RCC 7860 (cell line): ENCODE measurements at regions not wholly inside any gene's neighbourhood (a gene's known extent, or its start where the extent isn't known, plus 50 kb on each side); places are given as distances from the start of the nearest gene placed in this dataset.
"Not testable (repeated sequence)": the region's sequence is repeated elsewhere in the genome, so short reads cannot be mapped to it uniquely, and the experiment has no call there.

Experiments used
- DNase-seq: peaks from one replicate; pipeline ENCODE4 v3.0.0-alpha.2; 2015; ENCODE audit warnings: low spot score
- FAIRE-seq: peaks from 2 replicates; lab custom pipeline; 2012; peaks lifted over from hg19 to GRCh38; lab: Jason Lieb, UNC

- DNase-seq, FAIRE-seq: not testable (repeated sequence)
Measured at GRCh38 chr13:59324401-59324800, 839.3 kb downstream of the DIAPH3 start.

- no peak for FAIRE-seq
- DNase-seq: no peak
Measured at GRCh38 chr13:59326717-59327116, 837.0 kb downstream of the DIAPH3 start.

DNA sequence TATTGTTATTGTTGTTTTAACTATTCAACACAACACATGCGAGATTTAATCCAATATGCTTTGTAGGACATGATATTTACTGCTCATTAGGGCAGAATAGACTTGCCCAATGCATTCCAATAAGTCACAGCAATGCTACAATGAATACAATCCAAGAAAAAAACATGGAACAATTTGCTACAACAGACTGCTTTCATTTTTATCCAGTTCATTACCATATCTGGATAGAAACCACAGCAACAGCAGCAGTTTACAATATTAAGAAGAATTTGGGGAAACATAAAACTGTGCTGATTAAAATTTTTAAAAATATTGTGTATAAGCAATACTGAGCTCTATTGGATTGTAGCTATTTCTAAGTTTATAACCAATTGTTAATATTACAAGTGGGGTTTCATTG is 833.0 kb downstream of the DIAPH3 start:
- DNase-seq: no peak
- no peak for FAIRE-seq

DNA sequence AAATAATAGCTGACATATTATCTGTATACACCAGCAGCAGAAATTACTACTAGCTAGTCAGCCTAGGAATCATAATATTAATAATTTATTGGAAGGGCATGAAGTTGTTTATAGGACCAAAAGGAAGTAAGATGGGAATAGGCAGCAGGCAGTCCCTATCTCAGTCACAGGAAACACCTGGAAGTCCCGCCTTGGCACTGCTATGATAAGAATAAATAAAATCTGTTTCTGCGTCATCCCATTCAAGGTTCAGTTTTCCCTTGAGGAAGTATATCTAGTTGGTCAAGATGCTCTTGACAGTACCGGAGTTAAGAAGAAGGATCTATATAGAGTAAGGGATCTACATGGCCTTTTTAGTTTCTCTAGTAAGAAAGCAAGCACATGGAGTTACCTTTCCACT is 830.8 kb downstream of the DIAPH3 start:
- FAIRE-seq: no peak

DNA sequence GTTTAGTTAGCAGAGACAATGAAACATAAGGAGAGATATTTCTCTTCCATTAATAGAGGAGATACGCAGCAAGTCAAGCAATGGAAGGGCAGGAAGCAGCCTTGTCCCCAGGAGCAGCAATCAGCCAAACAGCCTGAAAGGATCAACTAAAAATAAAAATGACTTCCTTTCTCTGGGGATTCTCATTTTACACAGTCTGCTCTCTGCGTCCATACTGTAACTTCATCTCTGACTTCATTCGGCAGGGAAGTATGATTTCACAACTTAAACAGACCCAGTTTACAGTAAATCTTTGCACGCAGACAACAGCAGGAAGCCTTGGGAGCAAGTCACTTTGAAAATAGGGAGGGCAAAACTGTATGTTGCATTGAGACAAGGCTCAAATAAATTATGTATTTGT is 826.7 kb downstream of the DIAPH3 start:
- FAIRE-seq: no peak
- no peak for DNase-seq

More for the DNA sequence above, 830.8 kb downstream of the DIAPH3 start:
- DNase-seq: no peak

GRCh38 chr13:59340151-59340550 is 823.6 kb downstream of the DIAPH3 start:
- FAIRE-seq: no peak

GRCh38 chr13:59340581-59340980 is 823.1 kb downstream of the DIAPH3 start:
- FAIRE-seq: no peak
- DNase-seq: no peak

More at GRCh38 chr13:59340151-59340550, 823.6 kb downstream of the DIAPH3 start:
- DNase-seq: no peak

DNA sequence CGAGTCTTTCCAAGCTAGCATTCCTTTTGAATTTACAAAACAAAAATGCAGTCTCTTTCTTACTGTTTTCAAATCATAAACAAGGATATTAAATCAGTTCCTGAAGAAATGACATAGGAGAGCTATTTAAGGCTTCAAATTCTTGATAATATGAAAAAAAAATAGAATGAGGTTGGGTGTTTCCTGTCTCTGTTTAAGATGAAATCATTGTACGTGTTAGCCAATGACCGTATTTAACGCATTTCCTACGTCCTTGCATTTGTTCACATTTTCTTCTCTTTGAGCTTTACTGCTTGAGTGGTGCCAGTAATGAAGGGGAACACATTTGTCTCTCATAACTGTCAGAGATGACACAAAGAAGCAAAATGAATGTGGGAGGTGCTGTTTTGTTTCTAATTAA is 821.3 kb downstream of the DIAPH3 start:
- DNase-seq (no peak), FAIRE-seq (no peak)

DNA sequence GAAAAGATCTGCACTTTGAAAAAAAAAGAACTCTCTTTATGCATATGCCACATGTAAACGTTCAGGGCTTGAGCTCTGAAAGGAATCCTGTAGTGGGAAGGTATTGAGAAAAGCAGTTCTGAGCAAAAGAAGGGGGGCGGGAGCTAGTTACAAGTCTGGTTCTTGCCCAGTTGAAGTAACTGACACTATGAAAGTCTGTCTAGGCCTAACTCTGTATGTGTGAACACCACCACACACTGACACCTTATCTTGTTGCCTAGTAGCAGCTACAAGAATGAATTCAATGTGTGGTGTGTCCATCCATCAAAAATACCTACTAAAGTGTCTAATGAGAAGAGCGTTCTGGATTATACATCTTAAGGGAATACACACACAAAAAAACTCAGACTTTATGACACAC is 820.6 kb downstream of the DIAPH3 start:
- FAIRE-seq (no peak), DNase-seq (no peak)

- FAIRE-seq (no peak), DNase-seq (no peak)
Measured at GRCh38 chr13:59343993-59344822, 819.5 kb downstream of the DIAPH3 start.

DNA sequence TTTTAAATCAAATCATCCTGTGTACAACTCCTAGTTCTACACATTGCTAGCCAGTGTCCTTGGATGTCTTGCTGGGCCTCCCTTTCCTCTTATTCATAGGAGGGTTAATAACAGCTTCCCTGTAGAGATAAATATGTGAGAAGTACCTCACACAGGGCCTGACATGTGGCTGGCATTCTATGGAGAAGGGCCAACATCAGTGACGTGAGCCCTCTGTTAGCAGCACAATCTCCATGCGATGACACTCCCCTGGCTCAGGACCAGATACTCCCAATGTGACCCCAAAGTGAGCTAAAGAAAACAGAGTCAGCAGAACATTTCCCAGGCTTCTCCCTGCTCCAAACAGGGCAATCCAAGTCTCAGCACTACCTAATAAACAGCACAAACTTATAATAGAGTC is 818.4 kb downstream of the DIAPH3 start:
- DNase-seq (no peak), FAIRE-seq (no peak)

- DNase-seq (no peak), FAIRE-seq (no peak)
Measured at GRCh38 chr13:59346999-59347723, 816.6 kb downstream of the DIAPH3 start.

DNA sequence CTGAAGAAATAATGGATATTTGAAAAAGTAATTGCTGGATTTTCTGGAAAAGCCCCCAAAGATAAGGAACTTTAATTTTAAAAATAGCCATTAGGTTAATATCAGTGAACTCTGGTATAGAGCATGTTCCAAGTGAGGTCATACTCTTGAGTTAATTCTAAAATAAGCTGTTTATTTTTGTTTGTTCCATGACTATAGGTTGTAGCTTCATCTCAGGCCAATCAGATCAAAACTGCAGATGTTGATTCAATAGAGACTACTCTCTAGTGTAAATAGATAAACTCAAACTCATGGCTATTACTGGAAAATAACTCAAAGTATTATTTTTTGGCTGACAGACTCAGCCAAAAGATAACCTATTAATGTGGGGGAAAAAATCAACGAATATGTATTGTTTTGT is 815.1 kb downstream of the DIAPH3 start:
- no peak for FAIRE-seq

GRCh38 chr13:59352600-59352999 is 811.1 kb downstream of the DIAPH3 start:
- FAIRE-seq (no peak), DNase-seq (no peak)

More for the DNA sequence above, 815.1 kb downstream of the DIAPH3 start:
- DNase-seq: no peak

GRCh38 chr13:59354665-59355369 is 808.9 kb downstream of the DIAPH3 start:
- FAIRE-seq (no peak), DNase-seq (no peak)

DNA sequence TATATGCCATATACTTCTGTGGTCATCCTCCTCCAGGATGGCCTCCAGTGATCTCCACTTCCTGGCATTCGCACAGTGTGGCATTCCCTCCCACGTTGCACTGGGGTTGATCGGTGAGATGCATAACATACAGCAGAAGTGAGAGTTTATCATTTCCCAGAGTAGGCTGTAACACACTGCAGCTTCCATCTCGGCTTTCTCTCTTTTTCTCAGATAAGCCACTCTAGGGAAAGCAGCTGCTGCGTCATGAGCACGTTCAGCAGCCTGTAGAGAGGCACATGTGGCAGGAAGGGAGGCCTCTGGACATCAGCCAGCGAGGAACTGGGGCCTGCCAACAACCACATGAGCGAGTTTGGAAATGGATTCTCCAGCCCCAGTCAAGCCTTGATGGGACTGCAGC is 807.1 kb downstream of the DIAPH3 start:
- DNase-seq (no peak), FAIRE-seq (no peak)

- no peak for FAIRE-seq
- DNase-seq: no peak
Measured at GRCh38 chr13:59358014-59358413, 805.7 kb downstream of the DIAPH3 start.

- DNase-seq (no peak), FAIRE-seq (no peak)
Measured at GRCh38 chr13:59360108-59360507, 803.6 kb downstream of the DIAPH3 start.

GRCh38 chr13:59360916-59361315 is 802.8 kb downstream of the DIAPH3 start:
- FAIRE-seq: no peak

DNA sequence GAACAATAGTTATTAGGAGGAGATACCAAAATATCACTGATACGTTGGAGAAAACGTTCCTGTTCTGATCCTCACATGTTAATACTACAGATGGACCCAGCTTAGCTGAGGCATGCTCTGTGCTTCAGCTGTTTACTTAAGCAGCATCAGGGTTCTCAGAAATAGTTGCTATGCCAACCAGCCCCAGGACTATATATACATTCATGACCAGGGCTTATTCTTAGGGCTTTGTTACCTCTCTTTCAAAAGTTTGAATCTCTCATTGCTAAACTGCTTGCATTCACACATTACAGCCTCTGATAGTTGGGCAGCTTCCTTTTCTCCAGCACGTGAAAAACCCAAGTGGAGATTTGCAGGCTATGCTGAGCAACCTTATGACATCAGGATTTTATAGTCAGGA is 800.4 kb downstream of the DIAPH3 start:
- no peak for FAIRE-seq
- no peak for DNase-seq

More at GRCh38 chr13:59360916-59361315, 802.8 kb downstream of the DIAPH3 start:
- DNase-seq: no peak

DNA sequence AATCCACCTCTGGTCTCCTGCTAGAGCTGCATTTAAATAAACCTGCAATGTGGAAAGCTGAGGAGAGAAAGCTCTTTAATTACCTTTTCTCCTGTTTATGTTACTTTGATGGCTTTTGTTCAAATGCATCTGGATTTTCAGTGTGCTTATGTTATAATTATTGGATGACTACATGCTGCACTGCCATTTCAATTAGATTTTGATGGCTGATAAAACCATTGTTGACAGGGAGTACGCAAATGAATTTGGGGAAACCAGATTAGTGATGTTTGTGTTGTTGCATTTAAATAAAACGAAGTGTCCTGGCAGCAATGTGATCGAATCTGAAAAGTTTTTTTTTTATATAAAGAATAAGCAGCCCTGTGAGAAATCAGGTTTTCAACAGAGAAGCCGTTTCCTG is 799.8 kb downstream of the DIAPH3 start:
- DNase-seq (no peak), FAIRE-seq (no peak)
